ENCODE measurements at regions not wholly inside any gene's neighbourhood (a gene's known extent, or its start where the extent isn't known, plus 50 kb on each side); places are given as distances from the start of the nearest gene placed in this dataset.

GRCh38 chr2:9732824-9733223 lies 102.0 kb upstream of the YWHAQ start:
- H3K9me3 ChIP-seq, result peaks cover 21% of the 10 kb centered on the region
- no peak overlapping the region for H3K27ac ChIP-seq
- DNase-seq (no peak), ATAC-seq (no peak)
- no peaks in the 10 kb centered on the region for H3K4me1 ChIP-seq
- no peaks in the 10 kb centered on the region for H3K27me3 ChIP-seq (ENCODE audit: insufficient read depth in 3 of 3, low read length in 2 of 3)
- WGBS, 3 donors, result 95 to 96% (median 95%) methylated on average over 3 of the region's 3 CpGs
- H3K36me3 ChIP-seq (ENCODE audit: insufficient read depth in 1 of 2, low read depth in 1 of 2), result no peaks in the 10 kb centered on the region
- no peak overlapping the region for H3K4me3 ChIP-seq
- no peak for TF ChIP-seq CTCF (IDR thresholded peaks at IDR 0.05)
- intact Hi-C loops (cut with DNase I), result no loop called here

DNA sequence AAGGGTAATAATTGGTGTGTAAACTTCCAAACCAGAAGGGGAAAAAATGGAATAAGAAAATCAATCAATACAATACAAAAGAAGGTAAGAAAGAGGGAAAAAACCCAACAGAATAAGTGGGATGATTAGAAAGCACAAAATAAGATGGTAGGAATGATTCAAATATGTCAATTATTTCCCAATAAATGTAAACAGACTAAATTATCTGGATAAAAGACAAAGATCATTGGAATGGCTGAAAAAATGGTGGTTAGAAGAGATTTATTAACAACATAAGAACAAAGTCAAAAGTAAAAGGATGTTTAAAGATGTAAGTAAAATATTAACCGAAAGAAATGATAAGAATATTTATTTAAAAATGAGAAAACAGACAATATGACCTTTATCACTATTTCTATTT lies 103.5 kb upstream of the YWHAQ start:
- Histone ChIP-seq H3K36me3 (ENCODE audit: insufficient read depth in 1 of 2, low read depth in 1 of 2) (no peaks in the 10 kb centered on the region), H3K27me3 (ENCODE audit: insufficient read depth in 3 of 3, low read length in 2 of 3) (no peaks in the 10 kb centered on the region), H3K9me3 (peaks cover 21% of the 10 kb centered on the region), H3K4me3 (no peak overlapping the region), H3K4me1 (peaks cover 15% of the 10 kb centered on the region), H3K27ac (no peak overlapping the region)
- no peak for DNase-seq
- ATAC-seq, result no peak
- intact Hi-C loops (cut with DNase I), result no loop called here
- no peak for TF ChIP-seq CTCF (IDR thresholded peaks at IDR 0.05)
- WGBS, 3 donors, result 92 to 95% (median 94%) methylated on average over 1 of the region's 1 CpG

DNA sequence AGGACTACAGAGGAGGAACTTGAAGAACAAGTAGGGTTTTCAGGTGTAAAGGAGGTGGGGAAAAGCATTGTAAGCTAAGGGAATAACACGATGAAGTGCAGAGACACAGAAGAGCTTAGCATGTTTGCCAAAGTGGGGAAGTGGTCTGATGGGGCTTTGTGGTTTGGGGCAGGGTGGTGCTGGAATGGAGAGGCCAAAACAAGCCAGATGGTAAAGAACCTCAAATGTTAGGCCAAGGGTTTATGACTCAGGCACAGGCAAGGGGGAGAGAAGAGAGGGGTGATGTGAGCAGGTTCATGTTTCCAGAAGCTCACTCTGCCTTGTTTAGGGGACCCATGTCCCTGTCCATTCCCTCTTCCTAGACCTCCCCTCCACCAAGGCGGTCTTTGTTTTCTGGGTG lies 104.5 kb upstream of the YWHAQ start:
- 91 to 98% (median 92%) methylated on average over 2 of the region's 2 CpGs for WGBS, 3 donors
- intact Hi-C loops (cut with DNase I), result no loop called here
- H3K4me1 ChIP-seq, result peaks cover 20% of the 10 kb centered on the region
- TF ChIP-seq CTCF (IDR thresholded peaks at IDR 0.05), result no peak
- no peaks in the 10 kb centered on the region for H3K27me3 ChIP-seq (ENCODE audit: insufficient read depth in 3 of 3, low read length in 2 of 3)
- H3K9me3 ChIP-seq, result peaks cover 21% of the 10 kb centered on the region
- ATAC-seq (no peak), DNase-seq (no peak)
- H3K27ac ChIP-seq, result no peak overlapping the region
- H3K4me3 ChIP-seq, result no peak overlapping the region
- H3K36me3 ChIP-seq (ENCODE audit: insufficient read depth in 1 of 2, low read depth in 1 of 2), result no peaks in the 10 kb centered on the region

- Histone ChIP-seq H3K4me1 (peaks cover 27% of the 10 kb centered on the region), H3K27me3 (ENCODE audit: insufficient read depth in 3 of 3, low read length in 2 of 3) (no peaks in the 10 kb centered on the region), H3K4me3 (no peak overlapping the region), H3K27ac (no peak overlapping the region), H3K36me3 (ENCODE audit: insufficient read depth in 1 of 2, low read depth in 1 of 2) (no peaks in the 10 kb centered on the region), H3K9me3 (peaks cover 21% of the 10 kb centered on the region)
- DNase-seq (no peak), ATAC-seq (no peak)
- intact Hi-C loops (cut with DNase I), result no loop called here
- 85 to 91% (median 87%) methylated on average over 1 of the region's 1 CpG for WGBS, 3 donors
- no peak for TF ChIP-seq CTCF (IDR thresholded peaks at IDR 0.05)
Observed at GRCh38 chr2:9736021-9736420, 105.2 kb upstream of the YWHAQ start.

DNA sequence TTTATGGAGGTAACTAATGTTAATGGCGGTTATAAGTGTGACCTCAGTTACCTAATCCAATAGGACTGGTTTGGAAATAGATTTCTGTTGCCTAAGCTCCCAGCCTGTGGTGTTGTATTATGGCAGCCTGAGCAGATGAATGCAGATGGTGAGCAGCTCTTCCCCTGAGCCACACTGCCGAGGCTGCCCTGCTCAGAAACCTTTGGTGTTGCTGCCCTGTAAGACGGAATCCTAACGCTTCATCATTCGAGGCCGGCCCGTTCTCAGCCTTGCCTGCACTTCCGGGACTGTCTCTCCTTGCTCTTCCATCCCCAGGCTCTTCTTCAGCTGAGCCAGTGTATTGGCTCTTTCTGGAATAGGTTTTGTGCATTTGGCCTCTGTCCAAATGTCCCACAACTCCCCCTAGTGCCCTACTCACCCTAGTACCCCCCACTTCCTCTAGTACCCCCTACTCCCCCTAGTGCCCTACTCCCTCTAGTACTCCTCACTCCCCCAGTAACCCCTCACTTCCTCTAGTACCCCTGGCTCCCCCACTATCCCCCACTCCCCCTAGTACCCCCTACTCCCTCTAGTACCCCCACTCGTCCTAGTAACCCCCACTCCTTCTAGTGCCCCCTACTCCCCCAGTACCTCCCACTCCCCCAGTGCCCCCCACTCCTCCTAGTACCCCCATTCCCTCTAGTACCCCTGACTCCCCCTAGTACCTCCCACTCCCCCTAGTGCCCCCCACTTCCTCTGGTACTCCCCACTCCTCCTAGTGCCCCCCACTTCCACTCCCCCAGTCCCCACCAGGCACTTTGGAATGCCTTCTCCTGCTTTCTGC lies 106.0 kb upstream of the TAF1B start:
- Histone ChIP-seq H3K9me3 (peaks cover 21% of the 10 kb centered on the region), H3K4me1 (peaks cover 29% of the 10 kb centered on the region), H3K4me3 (no peak overlapping the region), H3K27ac (no peak overlapping the region), H3K27me3 (ENCODE audit: insufficient read depth in 3 of 3, low read length in 2 of 3) (no peaks in the 10 kb centered on the region), H3K36me3 (ENCODE audit: insufficient read depth in 1 of 2, low read depth in 1 of 2) (no peaks in the 10 kb centered on the region)
- WGBS, 3 donors, result 64 to 82% (median 64%) methylated on average over 9 of the region's 9 CpGs
- intact Hi-C loops (cut with DNase I), result no loop called here
- TF ChIP-seq CTCF (IDR thresholded peaks at IDR 0.05), result no peak
- no peak for ATAC-seq
- no peak for DNase-seq
